ENCODE measurements at regions not wholly inside any gene's neighbourhood (a gene's known extent, or its start where the extent isn't known, plus 50 kb on each side); places are given as distances from the start of the nearest gene placed in this dataset.

DNA sequence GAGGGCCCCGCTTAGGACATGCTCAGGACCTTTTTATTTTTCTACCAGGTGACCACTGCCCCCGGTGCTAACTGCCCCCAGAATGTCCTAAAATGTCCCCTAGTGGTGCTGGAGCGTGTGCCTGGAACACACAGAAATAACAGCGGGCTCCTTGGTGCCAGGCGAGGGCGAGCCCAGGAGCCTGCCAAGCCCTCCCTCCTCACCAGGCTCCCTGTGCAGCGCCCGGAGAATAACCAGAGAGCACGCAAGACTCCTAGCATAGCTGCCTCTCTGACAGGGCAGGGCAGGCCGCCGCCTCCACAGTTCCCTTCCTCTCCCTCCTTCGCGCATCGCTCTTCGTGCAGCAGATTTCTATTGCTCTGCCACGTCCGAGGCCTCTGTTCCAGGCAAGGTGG lies 84.3 kb upstream of the ZNF516 start:
- intact Hi-C loops (cut with DNase I) = no loop called here
- Histone ChIP-seq H3K4me1 (peaks cover 0 to 7% (median 2%) of the 10 kb centered on the region in 4 donors), H3K4me3 (no peak overlapping the region), H3K36me3 (no peaks in the 10 kb centered on the region), H3K27me3 (peaks cover 0 to 23% (median 3%) of the 10 kb centered on the region in 4 donors), H3K9me3 (no peaks in the 10 kb centered on the region), H3K27ac (replicated peaks in 1 of 4) (no peak overlapping the region)
- TF ChIP-seq, protein P1, sequence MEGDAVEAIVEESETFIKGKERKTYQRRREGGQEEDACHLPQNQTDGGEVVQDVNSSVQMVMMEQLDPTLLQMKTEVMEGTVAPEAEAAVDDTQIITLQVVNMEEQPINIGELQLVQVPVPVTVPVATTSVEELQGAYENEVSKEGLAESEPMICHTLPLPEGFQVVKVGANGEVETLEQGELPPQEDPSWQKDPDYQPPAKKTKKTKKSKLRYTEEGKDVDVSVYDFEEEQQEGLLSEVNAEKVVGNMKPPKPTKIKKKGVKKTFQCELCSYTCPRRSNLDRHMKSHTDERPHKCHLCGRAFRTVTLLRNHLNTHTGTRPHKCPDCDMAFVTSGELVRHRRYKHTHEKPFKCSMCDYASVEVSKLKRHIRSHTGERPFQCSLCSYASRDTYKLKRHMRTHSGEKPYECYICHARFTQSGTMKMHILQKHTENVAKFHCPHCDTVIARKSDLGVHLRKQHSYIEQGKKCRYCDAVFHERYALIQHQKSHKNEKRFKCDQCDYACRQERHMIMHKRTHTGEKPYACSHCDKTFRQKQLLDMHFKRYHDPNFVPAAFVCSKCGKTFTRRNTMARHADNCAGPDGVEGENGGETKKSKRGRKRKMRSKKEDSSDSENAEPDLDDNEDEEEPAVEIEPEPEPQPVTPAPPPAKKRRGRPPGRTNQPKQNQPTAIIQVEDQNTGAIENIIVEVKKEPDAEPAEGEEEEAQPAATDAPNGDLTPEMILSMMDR (IDR thresholded peaks at IDR 0.05) = no peak
- no peak for TF ChIP-seq POLR2AphosphoS5 (IDR thresholded peaks at IDR 0.05)
- no peak for TF ChIP-seq EP300 (IDR thresholded peaks at IDR 0.05)
- TF ChIP-seq POLR2A (IDR thresholded peaks at IDR 0.05; ENCODE audit: low read depth) = no peak
- no peak for DNase-seq (ENCODE audit: extremely low spot score)
- 81% methylated on average over 17 of the region's 17 CpGs for WGBS

- intact Hi-C loops (cut with DNase I) = no loop called here
- peaks cover 0 to 23% (median 3%) of the 10 kb centered on the region in 4 donors for H3K27me3 ChIP-seq
- H3K4me3 ChIP-seq = no peak overlapping the region
- DNase-seq (ENCODE audit: extremely low spot score) = no peak
- no peaks in the 10 kb centered on the region for H3K9me3 ChIP-seq
- H3K36me3 ChIP-seq = no peaks in the 10 kb centered on the region
- WGBS = 42% methylated on average over 14 of the region's 39 CpGs
- H3K4me1 ChIP-seq = peaks cover 0 to 7% (median 2%) of the 10 kb centered on the region in 4 donors
- no peak overlapping the region for H3K27ac ChIP-seq (replicated peaks in 1 of 4)
- TF ChIP-seq, protein P1 (IDR thresholded peaks at IDR 0.05) = no peak
- TF ChIP-seq EP300 (IDR thresholded peaks at IDR 0.05) = no peak
- no peak for TF ChIP-seq POLR2A (IDR thresholded peaks at IDR 0.05; ENCODE audit: low read depth)
- TF ChIP-seq POLR2AphosphoS5 (IDR thresholded peaks at IDR 0.05) = no peak
These were observed 83.7 kb upstream of the ZNF516 start for GRCh38 chr18:76578571-76579300.

- WGBS = 86% methylated on average over 4 of the region's 4 CpGs
- TF ChIP-seq, protein P1 (IDR thresholded peaks at IDR 0.05) = no peak
- TF ChIP-seq POLR2AphosphoS5 (IDR thresholded peaks at IDR 0.05) (no peak), POLR2A (IDR thresholded peaks at IDR 0.05; ENCODE audit: low read depth) (no peak), EP300 (IDR thresholded peaks at IDR 0.05) (no peak)
- no peaks in the 10 kb centered on the region for H3K9me3 ChIP-seq
These were observed 78.4 kb upstream of the ZNF516 start for GRCh38 chr18:76573325-76574025.

DNA sequence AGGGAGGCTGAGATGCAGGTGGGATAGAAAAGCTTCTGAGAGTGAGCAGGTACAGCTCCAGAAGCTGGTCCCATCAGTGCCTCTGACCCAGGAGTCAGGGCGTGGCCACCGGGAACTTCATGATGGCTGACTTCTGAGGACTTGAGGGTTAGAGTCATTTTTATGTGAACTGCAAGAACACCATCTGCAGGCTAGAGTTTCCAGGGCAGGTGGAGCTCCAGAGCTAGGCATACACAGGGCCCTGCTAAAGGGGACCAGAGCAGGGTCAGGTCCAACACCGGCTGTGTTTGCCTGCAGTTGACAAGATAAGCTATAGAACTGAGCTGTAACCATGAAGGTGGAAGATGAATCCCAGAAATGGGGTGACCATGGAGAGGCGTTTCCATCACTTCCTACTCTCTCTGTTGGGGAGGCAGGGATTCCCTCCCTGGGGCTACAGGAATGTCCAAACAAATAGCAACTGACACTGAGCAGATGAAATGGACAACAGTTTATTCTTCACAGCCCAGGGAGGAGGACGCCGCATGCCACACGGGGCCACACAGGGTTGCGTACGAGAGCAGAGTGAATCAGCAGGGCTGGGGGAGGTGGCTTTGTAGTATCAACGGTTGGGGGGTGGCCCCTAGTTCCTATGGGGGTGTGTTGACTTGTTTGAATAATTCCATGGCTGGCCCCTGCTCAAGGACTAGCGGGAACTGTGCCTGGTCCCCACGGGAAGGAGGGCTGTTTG lies 77.6 kb upstream of the ZNF516 start:
- Histone ChIP-seq H3K36me3 (no peaks in the 10 kb centered on the region), H3K9me3 (no peaks in the 10 kb centered on the region), H3K27ac (replicated peaks in 1 of 4) (no peak overlapping the region), H3K27me3 (no peaks in the 10 kb centered on the region), H3K4me3 (no peak overlapping the region), H3K4me1 (no peaks in the 10 kb centered on the region)
- TF ChIP-seq, protein P1 (IDR thresholded peaks at IDR 0.05) = no peak
- TF ChIP-seq POLR2AphosphoS5 (IDR thresholded peaks at IDR 0.05) = no peak
- TF ChIP-seq EP300 (IDR thresholded peaks at IDR 0.05) = no peak
- TF ChIP-seq POLR2A (IDR thresholded peaks at IDR 0.05; ENCODE audit: low read depth) = no peak
- DNase-seq (ENCODE audit: extremely low spot score) = no peak
- intact Hi-C loops (cut with DNase I) = no loop called here
- 79% methylated on average over 11 of the region's 12 CpGs for WGBS

More at GRCh38 chr18:76573325-76574025, 78.4 kb upstream of the ZNF516 start:
- Histone ChIP-seq H3K36me3 (no peaks in the 10 kb centered on the region), H3K27ac (replicated peaks in 1 of 4) (no peak overlapping the region), H3K4me3 (no peak overlapping the region), H3K27me3 (peaks cover 0 to under 1% (median 0%) of the 10 kb centered on the region in 4 donors), H3K4me1 (no peaks in the 10 kb centered on the region)
- intact Hi-C loops (cut with DNase I) = no loop called here
- no peak for DNase-seq (ENCODE audit: extremely low spot score)
